Mesendoderm (in vitro differentiated cells): ENCODE measurements at regions not wholly inside any gene's neighbourhood (a gene's known extent, or its start where the extent isn't known, plus 50 kb on each side); places are given as distances from the start of the nearest gene placed in this dataset.

Experiments
- DNase-seq: peaks from one replicate; pipeline ENCODE4 v3.0.0; 2013
- H2AK5ac ChIP-seq: 2 replicates; pipeline ENCODE4 v1.6.1; 2013; ENCODE audit warnings: low read length, inconsistent platforms
- H2BK120ac ChIP-seq: 2 replicates; pipeline ENCODE4 v1.6.1; 2013; ENCODE audit warnings: low read depth, mild to moderate bottlenecking, low read length, moderate library complexity, mixed read lengths
- H2BK15ac ChIP-seq: replicated peaks from 2 replicates; pipeline ENCODE4 v1.6.1; 2013; ENCODE audit warnings: low read depth, mild to moderate bottlenecking, moderate library complexity
- H2BK5ac ChIP-seq: 2 replicates; pipeline ENCODE4 v1.6.1; 2013; ENCODE audit warnings: low read length, inconsistent platforms
- H3K18ac ChIP-seq: 2 replicates; pipeline ENCODE4 v1.6.1; 2013; ENCODE audit warnings: mild to moderate bottlenecking, low read length, mixed read lengths
- H3K23ac ChIP-seq: one replicate; pipeline ENCODE4 v1.6.1; 2013; ENCODE audit warnings: low read length
- H3K27ac ChIP-seq: 2 replicates; pipeline ENCODE4 v1.5.1; 2013; ENCODE audit warnings: low read depth, mild to moderate bottlenecking, inconsistent platforms, low read length, moderate library complexity
- H3K27me3 ChIP-seq: 2 replicates; pipeline ENCODE4 v1.6.1; 2013; ENCODE audit warnings: low read length, control low read depth, mild to moderate bottlenecking, inconsistent platforms; ENCODE audit not compliant: insufficient read depth, poor library complexity
- H3K36me3 ChIP-seq: 2 replicates; pipeline ENCODE4 v1.6.1; 2013; ENCODE audit warnings: low read length, inconsistent platforms; ENCODE audit not compliant: control insufficient read depth, insufficient read depth
- H3K4ac ChIP-seq: one replicate; pipeline ENCODE4 v1.6.1; 2013; ENCODE audit warnings: low read depth, mild to moderate bottlenecking, low read length, moderate library complexity
- H3K4me1 ChIP-seq: 2 replicates; pipeline ENCODE4 v1.6.1; 2013; ENCODE audit warnings: low read depth, low read length, inconsistent platforms; ENCODE audit not compliant: control insufficient read depth
- H3K4me2 ChIP-seq: 2 replicates; pipeline ENCODE4 v1.6.1; 2013; ENCODE audit warnings: low read length
- H3K4me3 ChIP-seq: 2 replicates; pipeline ENCODE4 v1.5.1; 2013; ENCODE audit warnings: mild to moderate bottlenecking, low read length
- H3K56ac ChIP-seq: one replicate; pipeline ENCODE4 v1.6.1; 2013; ENCODE audit warnings: low read length
- H3K79me1 ChIP-seq: 2 replicates; pipeline ENCODE4 v1.6.1; 2013; ENCODE audit warnings: low read length, inconsistent platforms
- H3K79me2 ChIP-seq: 2 replicates; pipeline ENCODE4 v1.6.1; 2013; ENCODE audit warnings: mild to moderate bottlenecking, low read length; ENCODE audit not compliant: control insufficient read depth, insufficient read depth
- H3K9ac ChIP-seq: 2 replicates; pipeline ENCODE4 v1.6.1; 2013; ENCODE audit warnings: low read length, inconsistent platforms
- H4K5ac ChIP-seq: one replicate; pipeline ENCODE4 v1.6.1; 2013; ENCODE audit warnings: low read length
- H4K8ac ChIP-seq: one replicate; pipeline ENCODE4 v1.6.1; 2013; ENCODE audit warnings: low read depth, mild to moderate bottlenecking, control low read depth, low read length, moderate library complexity
- WGBS: extraction: QIAGEN DNeasy Blood & Tissue Kit; methylation state at CpG from one replicate; pipeline ENCODE4 v1.1.7; 2013; ENCODE audit warnings: low lambda C conversion rate, missing lambda C conversion rate; ENCODE audit not compliant: insufficient coverage; ENCODE audit errors: extremely low coverage; 5-methylcytosine and 5-hydroxymethylcytosine counted together

DNA sequence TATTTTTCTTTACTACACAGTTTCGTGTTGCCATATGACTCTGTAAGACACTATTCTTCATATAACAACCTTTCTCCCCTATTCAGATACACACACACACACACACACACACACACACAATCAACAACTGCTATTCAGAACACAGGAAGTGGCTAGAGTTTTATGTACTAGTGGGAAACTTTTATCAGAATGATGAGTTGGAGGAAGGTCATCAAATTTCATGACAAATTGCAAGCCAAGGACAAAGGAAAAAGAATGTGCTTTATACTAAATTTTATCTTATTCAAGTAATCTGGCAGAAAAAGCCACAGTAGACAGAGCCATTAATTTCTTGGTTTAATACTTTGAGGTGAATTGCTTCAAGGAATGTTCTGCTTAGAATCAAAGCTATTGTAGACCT, 899.8 kb downstream of the ROBO2 start:
- Histone ChIP-seq H3K79me1 (no peaks in the 10 kb centered on the region), H2BK5ac (no peak overlapping the region), H3K27ac (no peak overlapping the region), H3K79me2 (no peaks in the 10 kb centered on the region), H3K36me3 (no peaks in the 10 kb centered on the region), H3K56ac (no peak overlapping the region), H3K27me3 (no peaks in the 10 kb centered on the region), H3K9ac (no peak overlapping the region), H3K23ac (no peak overlapping the region), H3K4ac (no peak overlapping the region), H2AK5ac (no peak overlapping the region), H2BK120ac (no peak overlapping the region), H2BK15ac (no peak overlapping the region), H3K4me1 (no peaks in the 10 kb centered on the region), H4K5ac (no peak overlapping the region), H3K4me3 (no peak overlapping the region), H3K4me2 (no peak overlapping the region), H4K8ac (no peak overlapping the region), H3K18ac (no peak overlapping the region)
- no peak for DNase-seq
- WGBS, result no CpG with 5 or more reads among the region's 1 CpG

DNA sequence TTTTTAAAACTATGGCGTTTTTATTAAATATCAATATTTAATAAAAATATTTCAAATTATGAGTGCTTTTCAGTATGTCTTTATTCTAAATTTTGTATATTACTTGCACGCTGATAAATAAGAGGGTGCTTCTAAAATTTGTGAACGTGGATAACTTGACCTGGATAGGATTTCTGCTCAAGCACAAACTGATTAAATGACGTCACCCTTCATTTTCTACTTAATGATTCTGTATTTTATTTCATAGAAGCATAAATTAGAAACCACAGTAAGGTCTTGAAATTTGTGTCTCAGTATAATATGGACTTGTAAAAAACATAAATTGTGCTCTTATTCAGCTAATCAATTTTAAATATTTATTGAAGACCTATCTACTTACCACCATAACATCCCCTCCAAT, 903.7 kb downstream of the ROBO2 start:
- no peaks in the 10 kb centered on the region for H3K27me3 ChIP-seq
- H3K36me3 ChIP-seq, result no peaks in the 10 kb centered on the region
- H3K9ac ChIP-seq, result no peak overlapping the region
- H3K79me2 ChIP-seq, result no peaks in the 10 kb centered on the region
- no peak overlapping the region for H3K27ac ChIP-seq
- no peak overlapping the region for H3K23ac ChIP-seq
- WGBS, result no CpG with 5 or more reads among the region's 4 CpGs
- no peak overlapping the region for H2BK5ac ChIP-seq
- H3K79me1 ChIP-seq, result no peaks in the 10 kb centered on the region
- no peak for DNase-seq
- no peak overlapping the region for H3K18ac ChIP-seq
- H3K4me1 ChIP-seq, result no peaks in the 10 kb centered on the region
- no peak overlapping the region for H3K56ac ChIP-seq
- no peak overlapping the region for H3K4me3 ChIP-seq
- H2BK15ac ChIP-seq, result no peak overlapping the region
- H2AK5ac ChIP-seq, result no peak overlapping the region
- H4K5ac ChIP-seq, result no peak overlapping the region
- no peak overlapping the region for H3K4ac ChIP-seq
- H4K8ac ChIP-seq, result no peak overlapping the region
- H3K4me2 ChIP-seq, result no peak overlapping the region
- H2BK120ac ChIP-seq, result no peak overlapping the region

DNA sequence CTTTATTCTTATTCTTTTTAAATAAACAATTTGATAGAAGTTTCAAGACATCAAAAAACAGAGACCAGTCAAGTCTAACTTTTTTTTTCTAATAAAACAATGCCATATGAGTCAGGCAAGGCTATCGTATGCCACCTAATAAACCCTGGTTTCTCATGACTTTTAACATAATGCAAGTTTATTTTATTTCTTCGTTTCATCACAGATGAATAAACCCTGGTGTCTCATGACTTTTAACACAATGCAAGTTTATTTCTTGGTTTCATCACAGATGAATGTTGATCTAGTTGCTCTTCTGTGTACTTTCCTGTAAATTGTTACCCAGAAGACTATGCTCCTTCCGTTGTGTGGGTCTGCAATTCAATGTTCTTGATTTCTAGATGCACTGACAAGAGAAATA, 905.4 kb downstream of the ROBO2 start:
- H3K79me2 ChIP-seq, result no peaks in the 10 kb centered on the region
- no peaks in the 10 kb centered on the region for H3K27me3 ChIP-seq
- H3K4me1 ChIP-seq, result no peaks in the 10 kb centered on the region
- no peak overlapping the region for H3K23ac ChIP-seq
- no peak overlapping the region for H2BK120ac ChIP-seq
- no peak overlapping the region for H3K9ac ChIP-seq
- H3K36me3 ChIP-seq, result no peaks in the 10 kb centered on the region
- H3K4me3 ChIP-seq, result no peak overlapping the region
- H2BK5ac ChIP-seq, result no peak overlapping the region
- no peak overlapping the region for H4K5ac ChIP-seq
- H3K27ac ChIP-seq, result no peak overlapping the region
- H2BK15ac ChIP-seq, result no peak overlapping the region
- no peak overlapping the region for H3K56ac ChIP-seq
- no peak for DNase-seq
- H3K4me2 ChIP-seq, result no peak overlapping the region
- no CpG with 5 or more reads among the region's 3 CpGs for WGBS
- no peak overlapping the region for H4K8ac ChIP-seq
- H3K18ac ChIP-seq, result no peak overlapping the region
- H2AK5ac ChIP-seq, result no peak overlapping the region
- no peak overlapping the region for H3K4ac ChIP-seq
- H3K79me1 ChIP-seq, result no peaks in the 10 kb centered on the region

DNA sequence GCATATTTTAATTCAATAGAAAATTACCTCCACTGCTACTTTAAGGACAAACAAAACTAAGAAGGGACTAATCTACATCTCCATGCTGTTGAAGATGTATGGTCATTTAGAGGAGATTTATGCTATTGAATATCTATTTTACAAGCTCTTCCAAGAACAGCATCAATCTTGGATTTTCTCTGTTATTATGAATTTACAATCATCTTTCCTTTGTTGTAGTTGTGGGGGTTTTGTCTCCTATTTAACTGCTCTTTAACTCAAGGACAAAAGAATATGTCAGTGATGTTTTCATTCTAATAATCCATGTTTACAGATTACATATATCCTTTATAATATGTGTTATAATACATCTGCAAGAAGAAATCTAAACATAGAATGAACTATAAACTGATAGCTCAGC, 907.8 kb downstream of the ROBO2 start:
- no peak for DNase-seq
- Histone ChIP-seq H3K56ac (no peak overlapping the region), H2AK5ac (no peak overlapping the region), H3K79me1 (no peaks in the 10 kb centered on the region), H3K23ac (no peak overlapping the region), H4K8ac (no peak overlapping the region), H3K18ac (no peak overlapping the region), H3K9ac (no peak overlapping the region), H3K79me2 (no peaks in the 10 kb centered on the region), H3K27ac (no peak overlapping the region), H3K27me3 (no peaks in the 10 kb centered on the region), H2BK120ac (no peak overlapping the region), H2BK5ac (no peak overlapping the region), H4K5ac (no peak overlapping the region), H3K4ac (no peak overlapping the region), H2BK15ac (no peak overlapping the region), H3K4me2 (no peak overlapping the region), H3K36me3 (no peaks in the 10 kb centered on the region), H3K4me1 (no peaks in the 10 kb centered on the region), H3K4me3 (no peak overlapping the region)

DNA sequence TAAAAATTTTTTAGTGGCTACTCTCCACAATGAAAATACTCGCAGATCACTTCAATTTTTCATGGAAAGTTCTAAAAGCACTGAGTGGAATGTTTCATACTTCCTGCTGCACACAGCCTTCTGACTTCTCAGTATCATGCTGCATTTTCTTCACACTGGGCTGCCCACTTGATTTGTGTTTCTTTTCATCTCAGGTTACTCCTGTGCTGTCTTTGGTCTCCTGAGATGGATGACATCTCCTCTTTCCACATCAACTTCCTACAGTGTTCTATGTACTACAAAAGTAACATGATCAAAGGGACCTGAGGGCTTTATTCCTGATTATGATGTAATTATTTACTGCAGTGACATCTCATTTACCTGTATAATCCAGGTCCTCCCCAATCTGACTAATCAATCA, 927.7 kb downstream of the ROBO2 start:
- no peak overlapping the region for H3K27ac ChIP-seq
- H2BK5ac ChIP-seq, result no peak overlapping the region
- H3K4ac ChIP-seq, result no peak overlapping the region
- no peaks in the 10 kb centered on the region for H3K79me1 ChIP-seq
- H3K56ac ChIP-seq, result no peak overlapping the region
- H4K5ac ChIP-seq, result no peak overlapping the region
- H4K8ac ChIP-seq, result no peak overlapping the region
- H2BK15ac ChIP-seq, result no peak overlapping the region
- H3K4me3 ChIP-seq, result no peak overlapping the region
- H3K4me2 ChIP-seq, result no peak overlapping the region
- no peak overlapping the region for H3K18ac ChIP-seq
- H3K36me3 ChIP-seq, result no peaks in the 10 kb centered on the region
- H3K4me1 ChIP-seq, result no peaks in the 10 kb centered on the region
- no peak overlapping the region for H3K23ac ChIP-seq
- H3K9ac ChIP-seq, result no peak overlapping the region
- H2BK120ac ChIP-seq, result no peak overlapping the region
- WGBS, result no CpG with 5 or more reads among the region's 1 CpG
- no peak for DNase-seq
- no peaks in the 10 kb centered on the region for H3K79me2 ChIP-seq
- H3K27me3 ChIP-seq, result no peaks in the 10 kb centered on the region
- H2AK5ac ChIP-seq, result no peak overlapping the region

DNA sequence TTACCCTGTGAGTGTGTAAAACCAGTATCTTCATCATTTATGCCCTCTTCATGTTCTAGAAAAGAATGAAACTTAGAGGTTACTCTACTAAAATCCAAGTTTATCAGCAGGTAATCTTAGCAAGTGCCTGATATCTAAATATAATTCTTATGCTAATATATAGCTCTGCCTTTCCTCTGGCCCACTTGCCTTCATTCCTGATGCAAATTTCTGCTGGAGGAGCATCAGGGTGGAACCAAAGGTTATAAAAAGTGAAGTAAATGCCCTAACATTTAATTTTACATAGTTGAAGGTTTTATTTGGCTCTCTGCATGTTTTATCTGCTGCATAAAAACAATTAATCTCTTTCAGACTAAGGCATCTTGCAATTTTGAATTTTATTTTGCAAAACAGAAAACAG, 936.2 kb downstream of the ROBO2 start:
- Histone ChIP-seq H3K36me3 (no peaks in the 10 kb centered on the region), H3K79me1 (no peaks in the 10 kb centered on the region), H3K79me2 (no peaks in the 10 kb centered on the region), H2BK120ac (no peak overlapping the region), H3K27me3 (no peaks in the 10 kb centered on the region), H3K23ac (no peak overlapping the region), H3K4me2 (no peak overlapping the region), H3K9ac (no peak overlapping the region), H3K18ac (no peak overlapping the region), H2AK5ac (no peak overlapping the region), H3K56ac (no peak overlapping the region), H2BK15ac (no peak overlapping the region), H3K4ac (no peak overlapping the region), H2BK5ac (no peak overlapping the region), H4K5ac (no peak overlapping the region), H3K4me1 (no peaks in the 10 kb centered on the region), H4K8ac (no peak overlapping the region), H3K27ac (no peak overlapping the region), H3K4me3 (no peak overlapping the region)
- DNase-seq, result no peak
